SK-N-MC (cell line): ENCODE measurements at regions not wholly inside any gene's neighbourhood (a gene's known extent, or its start where the extent isn't known, plus 50 kb on each side); places are given as distances from the start of the nearest gene placed in this dataset.

Source experiments
- EZH2 ChIP-seq: fragments of 200-600 bp; sonication (generic); IDR thresholded peaks from one replicate; pipeline ENCODE4 v1.6.1; 2017; ENCODE audit warnings: antibody characterized with exemption
- POLR2AphosphoS5 ChIP-seq: IDR thresholded peaks from 2 replicates; pipeline ENCODE4 v1.6.1; 2012; ENCODE audit warnings: mild to moderate bottlenecking, low read depth, low read length, borderline replicate concordance

- no peak for TF ChIP-seq POLR2AphosphoS5
- no peak for TF ChIP-seq EZH2
Observed at GRCh38 chr6:68307301-68307700, 327.8 kb upstream of the ADGRB3 start.
